ENCODE measurements at regions not wholly inside any gene's neighbourhood (a gene's known extent, or its start where the extent isn't known, plus 50 kb on each side); places are given as distances from the start of the nearest gene placed in this dataset.

DNA sequence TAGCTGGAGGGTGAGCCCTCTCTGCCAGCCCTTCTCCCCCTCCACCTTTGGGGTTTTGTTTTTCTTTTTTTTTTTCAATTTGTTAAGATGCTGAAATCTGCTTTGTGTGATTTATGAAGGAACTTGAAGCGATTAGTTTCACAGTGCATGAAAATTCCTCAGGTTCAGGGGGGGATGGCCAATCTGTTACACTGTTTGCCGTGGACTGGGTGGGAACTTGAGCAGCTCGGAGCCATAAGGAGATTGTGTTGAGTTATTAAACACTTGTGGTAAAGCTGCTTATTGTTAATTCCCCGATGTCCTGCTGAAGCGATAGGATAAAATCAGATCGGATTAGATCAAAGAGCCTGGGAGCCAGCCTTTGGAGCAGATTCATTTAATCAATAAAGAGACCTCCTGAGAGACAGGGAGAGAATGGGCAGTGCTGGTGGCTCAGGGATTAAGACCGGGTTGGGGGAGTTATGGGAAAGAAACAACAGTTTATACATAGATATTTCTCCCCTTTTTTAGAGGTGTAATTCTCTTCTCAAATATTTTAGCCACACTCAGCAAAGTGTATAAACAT is 105.8 kb upstream of the SPATA31D4 start:
- 73 to 97% methylated on average over 3 to 6 of the region's 7 CpGs for WGBS, 2 experiments (ENCODE audit: insufficient coverage in 1 of 2, insufficient read length in 1 of 2)
- no peaks in the 10 kb centered on the region for H3K9me3 Mint-ChIP-seq
- no peaks in the 10 kb centered on the region for H3K36me3 Mint-ChIP-seq (ENCODE audit: low read depth)
- peaks cover 24% of the 10 kb centered on the region for H3K27me3 Mint-ChIP-seq (ENCODE audit: insufficient read depth)
- H3K27ac Mint-ChIP-seq = peak overlapping the region; percentile 18
- Histone ChIP-seq H3K4me1 (ENCODE audit: control insufficient read depth, insufficient read depth, low read length) (peaks cover 18% of the 10 kb centered on the region), H3K36me3 (ENCODE audit: control insufficient read depth, insufficient read depth, low read length) (no peaks in the 10 kb centered on the region), H3K27me3 (ENCODE audit: control insufficient read depth, insufficient read depth, low read length, poor library complexity, severe bottlenecking) (peaks cover 4% of the 10 kb centered on the region), H3K27ac (ENCODE audit: low read depth, low read length) (peak overlapping the region; percentile 22), H3K4me3 (ENCODE audit: low read length) (no peak overlapping the region), H3K9me3 (ENCODE audit: control insufficient read depth, low read length) (no peaks in the 10 kb centered on the region), H3K9ac (ENCODE audit: extremely low read depth, low read length, poor library complexity, severe bottlenecking) (no peak overlapping the region)
- peaks cover 80% of the 10 kb centered on the region for H3K4me1 Mint-ChIP-seq
- peak overlapping the region; percentile 2 for H3K4me3 Mint-ChIP-seq
- DNase-seq = no peak
- TF ChIP-seq, protein P1, sequence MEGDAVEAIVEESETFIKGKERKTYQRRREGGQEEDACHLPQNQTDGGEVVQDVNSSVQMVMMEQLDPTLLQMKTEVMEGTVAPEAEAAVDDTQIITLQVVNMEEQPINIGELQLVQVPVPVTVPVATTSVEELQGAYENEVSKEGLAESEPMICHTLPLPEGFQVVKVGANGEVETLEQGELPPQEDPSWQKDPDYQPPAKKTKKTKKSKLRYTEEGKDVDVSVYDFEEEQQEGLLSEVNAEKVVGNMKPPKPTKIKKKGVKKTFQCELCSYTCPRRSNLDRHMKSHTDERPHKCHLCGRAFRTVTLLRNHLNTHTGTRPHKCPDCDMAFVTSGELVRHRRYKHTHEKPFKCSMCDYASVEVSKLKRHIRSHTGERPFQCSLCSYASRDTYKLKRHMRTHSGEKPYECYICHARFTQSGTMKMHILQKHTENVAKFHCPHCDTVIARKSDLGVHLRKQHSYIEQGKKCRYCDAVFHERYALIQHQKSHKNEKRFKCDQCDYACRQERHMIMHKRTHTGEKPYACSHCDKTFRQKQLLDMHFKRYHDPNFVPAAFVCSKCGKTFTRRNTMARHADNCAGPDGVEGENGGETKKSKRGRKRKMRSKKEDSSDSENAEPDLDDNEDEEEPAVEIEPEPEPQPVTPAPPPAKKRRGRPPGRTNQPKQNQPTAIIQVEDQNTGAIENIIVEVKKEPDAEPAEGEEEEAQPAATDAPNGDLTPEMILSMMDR (conservative IDR thresholded peaks at IDR 0.05) = no peak

DNA sequence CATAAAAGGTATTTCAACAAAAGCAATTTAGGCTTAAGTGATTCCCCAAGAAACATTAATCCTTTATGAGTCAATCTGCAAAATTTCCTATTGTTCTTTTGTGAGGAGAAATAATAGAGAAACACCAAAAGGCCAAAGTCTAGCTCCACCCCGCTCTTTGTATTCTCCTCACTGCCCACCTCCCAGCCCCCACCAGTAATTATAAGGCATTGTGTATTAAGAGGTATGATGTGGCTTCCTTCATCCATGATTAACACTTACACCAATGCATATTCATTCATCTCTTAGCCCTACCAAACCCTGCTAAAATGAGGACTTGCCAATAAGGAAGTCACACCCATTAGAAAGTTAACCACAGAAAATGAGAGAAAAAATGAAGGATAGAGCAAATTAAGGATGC is 105.3 kb upstream of the SPATA31D4 start:
- DNase-seq = no peak
- Histone ChIP-seq H3K36me3 (ENCODE audit: control insufficient read depth, insufficient read depth, low read length) (no peaks in the 10 kb centered on the region), H3K27ac (ENCODE audit: low read depth, low read length) (peak overlapping the region; percentile 22), H3K4me3 (ENCODE audit: low read length) (no peak overlapping the region), H3K4me1 (ENCODE audit: control insufficient read depth, insufficient read depth, low read length) (peaks cover 21% of the 10 kb centered on the region), H3K27me3 (ENCODE audit: control insufficient read depth, insufficient read depth, low read length, poor library complexity, severe bottlenecking) (peaks cover 2% of the 10 kb centered on the region), H3K9ac (ENCODE audit: extremely low read depth, low read length, poor library complexity, severe bottlenecking) (no peak overlapping the region), H3K9me3 (ENCODE audit: control insufficient read depth, low read length) (no peaks in the 10 kb centered on the region)
- Mint-ChIP-seq H3K4me1 (peaks cover 84% of the 10 kb centered on the region), H3K27me3 (ENCODE audit: insufficient read depth) (peaks cover 27% of the 10 kb centered on the region), H3K9me3 (no peaks in the 10 kb centered on the region), H3K36me3 (ENCODE audit: low read depth) (no peaks in the 10 kb centered on the region), H3K4me3 (peak overlapping the region; percentile 2), H3K27ac (peak overlapping the region; percentile 33)
- WGBS, 2 experiments (ENCODE audit: insufficient coverage in 1 of 2, insufficient read length in 1 of 2) = no CpG with 5 or more reads among the region's 1 CpG
- TF ChIP-seq, protein P1 (conservative IDR thresholded peaks at IDR 0.05) = no peak

DNA sequence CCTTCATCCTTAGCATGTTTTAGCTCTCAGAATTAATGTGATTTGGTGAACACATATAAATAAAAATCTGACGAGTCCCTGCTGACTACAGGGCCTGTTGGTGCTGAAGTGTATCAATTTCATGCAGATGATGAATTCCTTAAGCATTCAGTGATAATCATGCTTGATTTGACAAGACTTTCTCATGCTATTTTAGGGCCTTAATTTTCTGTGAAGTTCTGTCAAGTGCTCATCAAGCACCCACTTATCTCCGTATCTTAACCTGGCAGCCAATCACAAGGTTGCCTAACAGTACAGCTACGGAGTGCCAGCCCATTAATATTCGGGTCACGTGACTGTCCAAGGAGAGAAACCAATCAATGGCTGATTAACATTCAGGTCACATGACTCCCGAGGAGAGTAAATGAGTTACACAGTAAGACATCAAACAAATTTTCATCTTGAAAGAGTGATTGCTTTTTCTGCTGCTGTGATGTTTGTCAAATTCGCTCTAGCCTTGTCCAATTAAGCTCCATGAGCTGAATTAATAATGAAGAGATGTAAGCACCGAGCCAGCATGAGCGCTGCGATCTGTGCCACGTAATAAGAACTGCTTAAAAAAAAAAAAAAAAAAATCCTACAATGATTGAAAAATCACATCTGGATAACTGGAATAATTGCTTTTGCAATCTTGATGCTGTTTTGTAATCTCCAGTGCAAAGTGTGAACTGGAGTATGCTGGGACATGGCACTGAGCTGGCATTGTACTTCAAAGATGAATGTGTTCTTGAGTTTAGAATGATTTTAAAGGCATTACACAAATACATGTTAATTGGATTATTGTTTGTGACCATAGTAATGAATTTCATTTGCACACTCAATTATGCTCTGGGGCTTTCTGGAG is 104.3 kb upstream of the SPATA31D4 start:
- TF ChIP-seq, protein P1 (conservative IDR thresholded peaks at IDR 0.05) = no peak
- H3K4me3 Mint-ChIP-seq = no peak overlapping the region
- Histone ChIP-seq H3K9me3 (ENCODE audit: control insufficient read depth, low read length) (no peaks in the 10 kb centered on the region), H3K36me3 (ENCODE audit: control insufficient read depth, insufficient read depth, low read length) (no peaks in the 10 kb centered on the region), H3K27ac (ENCODE audit: low read depth, low read length) (peak overlapping the region; percentile 8), H3K9ac (ENCODE audit: extremely low read depth, low read length, poor library complexity, severe bottlenecking) (no peak overlapping the region), H3K27me3 (ENCODE audit: control insufficient read depth, insufficient read depth, low read length, poor library complexity, severe bottlenecking) (peaks cover 6% of the 10 kb centered on the region), H3K4me3 (ENCODE audit: low read length) (no peak overlapping the region), H3K4me1 (ENCODE audit: control insufficient read depth, insufficient read depth, low read length) (peaks cover 21% of the 10 kb centered on the region)
- WGBS, 2 experiments (ENCODE audit: insufficient coverage in 1 of 2, insufficient read length in 1 of 2) = 92% methylated on average over 7 to 11 of the region's 11 CpGs
- peaks cover 84% of the 10 kb centered on the region for H3K4me1 Mint-ChIP-seq
- H3K27me3 Mint-ChIP-seq (ENCODE audit: insufficient read depth) = peaks cover 23% of the 10 kb centered on the region
- H3K27ac Mint-ChIP-seq = no peak overlapping the region
- H3K36me3 Mint-ChIP-seq (ENCODE audit: low read depth) = no peaks in the 10 kb centered on the region
- DNase-seq = no peak
- no peaks in the 10 kb centered on the region for H3K9me3 Mint-ChIP-seq
